GM21723 (cell line): ENCODE measurements at regions not wholly inside any gene's neighbourhood (a gene's known extent, or its start where the extent isn't known, plus 50 kb on each side); places are given as distances from the start of the nearest gene placed in this dataset.

Experiments
- ATAC-seq: cut with Tn5 transposase; IDR thresholded peaks from one replicate; pipeline ENCODE4 v1.9.1; 2021; ENCODE audit warnings: mild to moderate bottlenecking, moderate library complexity; ENCODE audit not compliant: unreplicated experiment

- no peak for ATAC-seq
These were observed 937.7 kb downstream of the CDH11 start for GRCh38 chr16:64184156-64184555.

GRCh38 chr16:64182985-64183384 lies 938.9 kb downstream of the CDH11 start:
- ATAC-seq: no peak

GRCh38 chr16:64181271-64181925 lies 940.5 kb downstream of the CDH11 start:
- no peak for ATAC-seq

GRCh38 chr16:64180136-64180900 lies 941.5 kb downstream of the CDH11 start:
- no peak for ATAC-seq

GRCh38 chr16:64174327-64174726 lies 947.5 kb downstream of the CDH11 start:
- ATAC-seq: no peak

GRCh38 chr16:64172652-64173051 lies 949.2 kb downstream of the CDH11 start:
- no peak for ATAC-seq

GRCh38 chr16:64172226-64172625 lies 949.6 kb downstream of the CDH11 start:
- no peak for ATAC-seq

- ATAC-seq: no peak
These were observed 950.2 kb downstream of the CDH11 start for GRCh38 chr16:64171632-64172031.

GRCh38 chr16:64168371-64168770 lies 953.5 kb downstream of the CDH11 start:
- ATAC-seq: no peak

- no peak for ATAC-seq
These were observed 953.9 kb downstream of the CDH11 start for GRCh38 chr16:64167936-64168335.

GRCh38 chr16:64165368-64165767 lies 956.5 kb downstream of the CDH11 start:
- no peak for ATAC-seq

GRCh38 chr16:64162613-64163375 lies 959.1 kb downstream of the CDH11 start:
- no peak for ATAC-seq

- ATAC-seq: no peak
These were observed 961.9 kb downstream of the CDH11 start for GRCh38 chr16:64159976-64160375.

GRCh38 chr16:64158941-64159588 lies 962.8 kb downstream of the CDH11 start:
- no peak for ATAC-seq

GRCh38 chr16:64153718-64154117 lies 968.1 kb downstream of the CDH11 start:
- no peak for ATAC-seq

- ATAC-seq: no peak
These were observed 969.7 kb downstream of the CDH11 start for GRCh38 chr16:64151990-64152767.

GRCh38 chr16:64150193-64150592 lies 971.7 kb downstream of the CDH11 start:
- no peak for ATAC-seq

- no peak for ATAC-seq
These were observed 972.1 kb downstream of the CDH11 start for GRCh38 chr16:64149756-64150155.

- no peak for ATAC-seq
These were observed 973.5 kb downstream of the CDH11 start for GRCh38 chr16:64148356-64148755.

GRCh38 chr16:64147941-64148340 lies 973.9 kb downstream of the CDH11 start:
- no peak for ATAC-seq

- no peak for ATAC-seq
These were observed 977.2 kb downstream of the CDH11 start for GRCh38 chr16:64144617-64145016.
